ENCODE measurements at regions not wholly inside any gene's neighbourhood (a gene's known extent, or its start where the extent isn't known, plus 50 kb on each side); places are given as distances from the start of the nearest gene placed in this dataset.
A peak's percentile ranks its signal among the peaks of the same experiment; 100 is the strongest.

DNA sequence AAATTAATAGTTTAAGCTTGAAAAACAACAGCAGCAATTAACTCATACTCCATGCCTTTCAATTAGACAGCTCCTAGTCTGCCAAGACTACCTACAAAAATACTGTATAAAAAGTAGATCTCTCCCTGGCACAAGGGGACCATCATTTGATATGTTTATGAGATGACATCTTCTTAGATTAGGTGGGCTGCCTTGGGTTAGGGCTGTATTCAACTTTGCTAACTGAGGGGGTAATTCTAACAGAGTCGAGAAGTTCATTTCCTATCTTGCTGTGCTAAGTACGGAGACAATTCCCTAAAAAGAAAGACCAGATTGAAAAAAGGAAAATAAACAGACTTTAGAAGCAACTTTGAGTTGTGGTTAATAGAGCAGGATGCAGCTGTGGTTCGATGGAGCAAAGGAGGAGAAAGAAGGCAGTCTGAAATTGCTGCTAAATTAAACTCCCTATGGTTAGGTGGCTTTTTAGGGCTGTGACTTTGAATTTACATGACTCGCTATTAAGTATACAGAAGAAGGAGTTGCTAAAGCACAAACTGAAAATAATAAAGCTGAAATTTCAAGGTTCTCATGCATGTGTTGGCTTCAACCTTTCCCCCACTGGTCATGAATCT is 75.4 kb downstream of the CDC7 start:
- DNase-seq (ENCODE audit: low spot score), result no peak

DNA sequence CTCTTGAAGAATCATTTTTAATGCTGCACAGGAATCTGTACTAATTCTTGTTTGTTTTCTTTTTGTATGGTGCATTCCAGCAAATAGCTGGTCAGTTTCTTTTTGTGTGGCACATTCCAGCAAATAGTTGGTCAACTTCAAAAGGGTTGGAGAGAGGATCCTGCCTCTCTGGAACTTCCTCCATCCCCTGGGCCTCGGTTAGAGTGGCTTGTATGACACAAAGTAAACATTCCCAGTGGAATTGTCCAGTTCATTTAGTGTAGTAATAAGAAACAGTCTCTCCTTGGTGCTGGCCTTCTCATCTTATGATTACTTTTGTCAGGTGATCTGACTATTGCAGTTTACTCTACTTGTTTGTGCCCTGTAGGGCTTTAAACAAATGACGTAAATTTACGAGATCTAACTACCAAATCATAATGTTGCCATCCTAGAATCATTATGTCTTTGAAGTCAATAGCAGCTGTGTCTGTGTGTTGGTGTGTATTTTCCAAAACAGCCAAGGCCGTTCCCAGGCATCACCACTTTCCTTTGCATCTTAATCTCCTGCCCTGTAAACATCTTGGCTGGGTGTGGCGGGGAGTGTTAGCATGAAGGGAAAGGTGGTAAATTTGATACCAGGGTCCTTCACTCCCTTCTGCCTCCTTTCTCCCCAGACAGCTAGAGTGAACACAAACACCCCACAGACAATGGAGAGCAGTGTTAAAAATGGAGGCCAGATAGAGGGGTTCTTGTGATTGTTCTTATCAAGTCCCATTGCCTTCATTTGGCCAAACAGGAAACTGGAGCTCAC is 77.9 kb downstream of the CDC7 start:
- peak; percentile 32 for DNase-seq (ENCODE audit: low spot score)

DNA sequence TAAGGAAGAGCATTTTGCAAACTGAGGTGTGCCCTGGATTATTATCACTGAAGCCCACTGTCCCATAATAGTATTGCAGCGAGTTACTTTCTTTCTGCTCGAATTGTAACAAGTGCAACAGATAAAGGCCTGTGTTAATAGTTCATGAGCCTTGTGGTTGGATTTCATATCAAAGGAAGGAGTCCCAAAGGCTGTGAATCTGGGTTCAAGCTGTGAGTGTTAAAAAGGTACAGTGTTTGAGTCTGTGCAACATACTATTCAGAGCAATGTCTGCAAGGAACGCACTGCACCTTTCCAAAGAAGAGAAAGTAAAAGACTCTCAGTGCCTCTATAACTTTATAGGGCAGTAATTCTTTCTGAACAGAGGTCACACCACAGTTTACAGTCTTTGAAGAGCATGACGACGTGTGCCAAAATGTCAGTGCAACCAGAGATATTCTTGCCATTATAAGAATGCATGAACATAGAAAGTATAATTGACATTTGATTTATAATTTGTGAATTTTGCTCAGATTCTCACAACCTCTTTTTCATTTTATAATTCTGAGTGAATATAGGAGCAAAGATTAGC is 79.1 kb downstream of the CDC7 start:
- no peak for DNase-seq (ENCODE audit: low spot score)

DNA sequence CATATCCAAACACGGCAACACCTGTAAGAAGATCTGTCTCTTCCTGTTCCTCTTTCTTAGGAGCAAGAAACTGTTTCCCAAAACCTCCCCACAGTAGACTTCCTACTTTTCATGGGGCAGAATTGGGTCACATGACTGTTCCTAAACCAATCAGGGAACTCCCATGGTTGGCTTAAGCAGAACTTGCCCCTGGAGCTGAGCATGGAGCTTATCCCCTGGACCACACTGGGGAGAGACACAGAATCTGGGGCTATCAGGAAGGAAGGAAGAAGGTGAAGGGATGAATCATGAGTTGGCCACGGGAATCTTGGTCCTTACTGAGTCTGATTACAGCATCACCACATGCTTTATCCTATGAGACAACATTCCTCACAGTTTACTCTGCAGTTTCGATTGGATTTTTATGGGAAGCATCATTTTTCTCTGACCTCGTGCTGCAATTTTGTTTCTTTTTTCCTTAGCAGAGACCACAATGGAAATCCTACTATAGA is 81.8 kb downstream of the CDC7 start:
- no peak for DNase-seq (ENCODE audit: low spot score)

DNA sequence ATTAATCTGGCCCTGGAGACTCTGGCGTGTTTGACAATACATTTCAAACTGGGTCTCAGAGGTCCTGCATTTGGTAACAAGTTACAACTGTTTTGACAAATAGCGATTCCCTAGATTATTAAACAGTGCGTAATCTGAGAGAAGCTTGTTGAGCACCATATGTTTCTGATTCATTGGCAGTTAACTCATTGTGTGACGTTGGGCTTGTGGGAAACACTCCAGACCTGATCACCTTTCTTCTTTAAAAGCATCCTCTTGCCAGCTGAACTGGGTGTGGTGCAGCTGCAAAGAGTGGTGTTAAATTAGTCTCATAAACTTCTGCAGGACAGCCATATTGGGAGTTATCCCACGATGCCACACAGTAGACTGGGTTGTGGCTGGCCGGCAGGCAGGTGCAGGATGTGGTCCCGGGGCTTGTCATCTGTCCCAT is 82.7 kb downstream of the CDC7 start:
- DNase-seq (ENCODE audit: low spot score), result no peak

DNA sequence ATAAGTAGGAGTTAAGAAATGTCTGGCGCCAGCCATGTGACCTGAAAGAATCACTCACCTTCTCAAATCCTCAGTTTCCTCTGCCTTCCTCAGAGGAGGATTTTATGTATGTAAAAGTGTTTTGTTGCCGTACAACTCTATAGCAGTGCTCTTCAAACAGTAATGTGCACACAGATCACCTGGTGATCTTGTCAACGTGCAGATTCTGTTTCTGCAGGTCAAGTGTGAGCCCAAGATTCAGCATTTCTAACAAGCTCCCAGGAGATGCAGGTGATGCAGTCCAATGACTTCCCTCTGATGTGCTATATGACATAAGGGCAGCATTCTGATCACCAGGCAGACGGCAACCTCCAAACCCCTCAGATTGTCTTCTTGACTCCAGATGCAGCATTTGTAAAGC is 83.7 kb downstream of the CDC7 start:
- DNase-seq (ENCODE audit: low spot score), result no peak

DNA sequence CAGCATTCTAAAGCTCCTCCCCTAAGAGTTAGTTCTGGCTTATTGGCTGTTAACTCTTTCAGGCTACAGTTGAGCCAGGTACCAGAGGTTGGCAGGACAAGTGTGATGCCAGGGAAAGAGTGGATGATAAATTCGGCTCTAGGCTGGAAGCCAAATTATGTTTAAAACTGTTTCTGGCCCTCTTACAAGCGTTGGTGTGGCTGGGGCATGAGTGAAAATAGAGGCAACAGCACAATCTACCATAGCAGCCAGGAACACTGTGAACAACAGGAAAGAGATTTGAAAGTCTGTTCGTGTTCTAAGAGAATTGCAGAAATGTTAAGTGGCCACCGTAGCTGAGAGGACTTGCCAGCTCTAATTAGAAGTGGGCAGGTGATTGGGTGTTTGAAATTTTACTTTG is 84.2 kb downstream of the CDC7 start:
- no peak for DNase-seq (ENCODE audit: low spot score)

DNA sequence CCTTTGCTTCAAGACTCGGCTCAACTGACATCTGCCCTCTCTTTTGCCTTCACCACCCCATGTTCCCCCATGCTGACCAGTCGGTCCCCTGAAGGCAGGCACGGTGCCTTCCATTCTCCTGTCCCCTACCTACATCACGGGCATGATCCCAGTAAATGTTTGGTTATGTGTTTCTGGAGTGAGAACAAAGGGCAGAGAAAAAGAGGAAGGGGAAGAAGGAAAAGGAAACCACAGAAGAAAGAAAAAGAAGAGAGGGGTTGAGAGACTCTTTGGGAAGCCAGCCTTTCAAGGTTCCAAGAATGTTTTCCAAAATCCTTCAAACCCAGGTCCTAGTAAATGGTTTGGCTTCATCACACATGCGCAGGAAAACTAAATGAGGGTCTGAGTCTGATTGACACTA is 84.9 kb downstream of the CDC7 start:
- no peak for DNase-seq (ENCODE audit: low spot score)

DNA sequence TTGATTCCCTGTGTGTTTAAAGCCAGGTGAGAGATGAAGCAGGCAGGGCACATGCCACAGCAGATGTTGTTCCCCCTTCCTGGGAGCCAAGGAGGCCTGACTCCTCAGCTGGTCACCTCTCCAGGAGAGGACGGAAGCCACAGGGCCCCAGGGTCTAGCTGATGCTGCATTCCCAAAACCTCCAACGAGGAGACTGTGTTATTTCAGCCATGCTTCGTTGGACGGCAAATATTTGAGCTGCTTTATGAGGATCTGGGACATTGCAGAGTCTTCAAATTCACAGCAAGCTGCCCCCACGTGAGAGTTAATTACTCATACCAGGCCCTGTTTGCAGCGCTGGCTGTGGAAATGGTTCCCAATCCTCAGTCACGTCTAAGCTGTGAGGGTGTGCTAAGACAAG is 85.3 kb downstream of the CDC7 start:
- DNase-seq (ENCODE audit: low spot score), result no peak

DNA sequence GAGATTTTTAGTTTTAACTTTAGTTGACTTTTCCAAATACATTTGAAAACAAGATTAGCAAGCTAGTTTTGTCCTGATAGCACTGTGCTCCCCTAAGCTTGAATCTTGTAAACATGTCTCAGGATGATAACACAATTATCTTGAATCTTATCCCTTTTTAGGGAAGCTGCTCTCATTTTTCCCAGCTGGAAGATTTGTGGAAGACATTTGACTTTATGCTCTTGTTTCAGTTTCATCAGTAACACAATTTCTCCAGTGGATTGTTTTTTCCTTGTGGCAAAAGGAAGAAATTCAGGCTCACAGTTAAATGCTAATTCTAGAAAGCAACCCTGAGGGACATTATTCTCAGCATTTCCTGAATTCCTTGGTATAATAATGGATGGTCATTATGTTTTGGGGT is 88.8 kb downstream of the CDC7 start:
- no peak for DNase-seq (ENCODE audit: low spot score)

DNA sequence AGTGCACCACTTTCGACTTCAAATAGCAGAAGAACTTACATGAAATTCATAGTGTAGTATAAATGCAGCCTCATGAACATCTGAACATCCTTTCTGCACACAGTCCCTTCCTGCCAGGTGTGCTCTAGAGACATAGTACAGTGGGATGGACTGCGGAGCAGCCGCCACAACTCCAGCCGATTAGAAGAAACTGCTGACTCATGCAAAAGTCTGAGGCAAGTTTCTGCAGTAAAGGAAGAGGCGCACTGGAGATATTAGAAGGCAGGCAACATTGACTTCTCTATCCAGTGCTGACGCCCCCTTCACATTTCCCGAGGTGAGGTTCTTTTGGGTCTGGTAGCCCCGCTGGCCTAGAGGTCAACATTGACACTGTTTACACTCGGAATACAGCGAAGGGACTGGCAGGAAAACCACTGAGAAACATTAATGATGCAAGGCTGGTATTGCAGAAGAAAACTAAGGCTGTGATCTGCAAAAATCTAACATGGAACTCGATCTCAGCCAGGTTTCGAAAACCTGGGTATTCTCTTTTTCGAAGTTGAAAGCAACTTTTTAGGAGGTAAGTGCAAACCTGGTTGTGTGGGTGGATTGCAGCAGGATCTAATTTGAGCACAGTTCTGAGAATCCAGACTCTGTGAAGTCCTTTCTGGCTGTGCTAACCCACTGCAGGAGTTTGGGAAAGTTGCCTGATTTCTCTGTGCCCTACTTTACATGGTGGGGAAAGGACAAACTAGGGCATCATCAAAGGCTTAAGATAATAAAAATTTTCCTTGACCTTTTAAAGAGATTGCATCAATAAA is 90.7 kb downstream of the CDC7 start:
- no peak for DNase-seq (ENCODE audit: low spot score)

DNA sequence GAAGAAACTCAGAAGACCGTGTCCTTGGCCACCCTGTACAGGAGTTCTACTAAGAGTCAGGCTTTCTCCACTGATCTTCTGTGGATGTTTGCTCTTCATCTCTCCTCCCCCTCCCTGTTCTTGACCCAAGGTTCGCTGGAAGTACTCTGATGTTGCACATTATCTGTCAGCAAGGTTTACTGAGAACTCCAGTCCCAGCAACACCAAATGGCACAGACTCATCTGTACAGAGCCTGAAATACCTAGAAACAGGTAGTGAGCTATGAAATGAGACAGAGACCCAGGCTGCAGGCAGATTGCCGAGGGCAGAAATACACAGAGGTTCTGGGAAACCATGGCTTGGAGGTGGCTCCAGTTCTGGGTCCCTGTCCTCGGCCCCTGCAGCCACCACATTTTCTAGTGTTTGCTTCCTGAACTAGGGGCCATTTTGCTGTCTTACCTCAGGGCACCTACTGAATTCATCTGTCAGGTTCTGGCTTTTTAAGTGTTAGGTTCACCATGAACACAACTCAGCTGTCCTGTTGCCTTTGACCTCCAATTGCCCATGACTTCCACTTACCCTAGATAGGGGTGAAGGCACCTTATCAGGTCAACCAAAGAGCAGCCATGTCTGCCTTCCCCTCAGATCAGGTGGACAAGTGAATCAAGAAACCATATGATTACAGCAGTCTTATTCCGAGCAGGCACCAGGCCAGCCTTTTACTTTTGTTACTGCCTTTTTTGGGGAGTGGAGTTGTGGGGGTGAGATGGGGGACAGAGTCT is 92.2 kb downstream of the CDC7 start:
- no peak for DNase-seq (ENCODE audit: low spot score)

DNA sequence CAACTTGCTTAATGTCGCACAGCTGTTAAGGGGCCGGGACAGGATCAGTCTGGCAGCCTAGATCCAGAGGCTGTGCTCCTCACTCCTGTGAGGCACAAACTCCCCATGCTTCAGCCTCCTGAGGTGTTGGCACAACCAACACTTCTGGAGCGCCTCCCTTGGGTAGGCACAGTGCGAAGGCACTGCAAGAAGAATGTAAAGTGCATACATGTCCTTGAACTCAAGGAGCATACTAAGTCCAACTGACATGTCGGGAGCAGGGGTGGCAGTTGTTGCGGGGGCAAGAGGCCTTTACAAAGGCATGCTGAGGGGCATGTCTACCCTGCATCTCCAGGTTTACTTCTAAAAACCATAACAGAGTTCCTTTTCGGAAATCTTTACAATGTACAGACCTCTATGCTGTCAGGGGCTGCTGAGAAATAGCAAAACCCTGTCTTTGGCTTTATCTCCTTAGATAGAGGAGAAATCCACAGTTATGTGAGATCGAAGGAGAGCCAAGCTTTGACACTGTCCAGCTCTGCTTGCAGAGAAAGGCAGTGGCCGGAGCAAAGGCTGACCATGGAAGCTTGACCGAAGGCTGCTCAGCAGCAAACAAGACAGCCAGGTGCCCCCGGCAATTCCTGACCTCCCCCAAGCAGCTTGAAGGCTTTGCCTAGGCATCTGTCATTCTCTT is 93.9 kb downstream of the CDC7 start:
- DNase-seq (ENCODE audit: low spot score), result no peak

DNA sequence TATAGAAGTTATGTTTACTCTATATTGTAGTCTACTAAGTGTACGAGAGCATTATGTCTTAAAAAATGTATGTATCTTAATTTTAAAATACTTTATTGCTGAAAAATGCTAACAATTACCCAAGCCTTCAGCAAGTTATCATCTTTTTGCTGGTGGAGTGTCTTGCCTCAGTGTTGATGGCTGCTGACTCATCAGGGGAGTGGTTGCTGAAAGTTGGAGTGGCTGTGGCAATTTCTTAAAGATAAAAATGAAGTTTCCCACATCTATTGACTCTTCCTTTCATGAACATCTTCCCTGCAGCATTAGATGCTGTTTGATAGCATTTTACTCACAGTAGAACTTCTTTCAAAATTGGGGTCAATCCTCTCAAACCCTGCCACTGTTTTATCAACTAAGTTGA is 95.8 kb downstream of the CDC7 start:
- no peak for DNase-seq (ENCODE audit: low spot score)

DNA sequence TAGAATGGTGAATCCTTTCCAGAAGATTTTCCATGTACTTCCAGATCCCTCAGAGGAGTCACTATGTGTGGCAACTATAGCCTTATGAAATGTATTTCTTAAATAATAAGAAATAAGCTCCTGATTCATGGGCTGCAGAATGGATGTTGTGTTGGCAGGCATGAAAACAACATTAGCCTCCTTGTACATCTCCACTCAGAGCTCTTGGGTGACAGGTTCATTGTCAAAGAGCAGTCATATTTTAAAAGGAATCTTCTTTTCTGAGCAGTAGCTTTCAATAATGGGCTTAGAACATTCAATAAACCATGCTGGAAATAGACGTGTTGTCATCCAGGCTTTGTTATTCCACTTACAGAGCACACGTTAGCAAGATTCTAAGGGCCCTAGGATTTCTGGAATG is 96.6 kb downstream of the CDC7 start:
- no peak for DNase-seq (ENCODE audit: low spot score)

DNA sequence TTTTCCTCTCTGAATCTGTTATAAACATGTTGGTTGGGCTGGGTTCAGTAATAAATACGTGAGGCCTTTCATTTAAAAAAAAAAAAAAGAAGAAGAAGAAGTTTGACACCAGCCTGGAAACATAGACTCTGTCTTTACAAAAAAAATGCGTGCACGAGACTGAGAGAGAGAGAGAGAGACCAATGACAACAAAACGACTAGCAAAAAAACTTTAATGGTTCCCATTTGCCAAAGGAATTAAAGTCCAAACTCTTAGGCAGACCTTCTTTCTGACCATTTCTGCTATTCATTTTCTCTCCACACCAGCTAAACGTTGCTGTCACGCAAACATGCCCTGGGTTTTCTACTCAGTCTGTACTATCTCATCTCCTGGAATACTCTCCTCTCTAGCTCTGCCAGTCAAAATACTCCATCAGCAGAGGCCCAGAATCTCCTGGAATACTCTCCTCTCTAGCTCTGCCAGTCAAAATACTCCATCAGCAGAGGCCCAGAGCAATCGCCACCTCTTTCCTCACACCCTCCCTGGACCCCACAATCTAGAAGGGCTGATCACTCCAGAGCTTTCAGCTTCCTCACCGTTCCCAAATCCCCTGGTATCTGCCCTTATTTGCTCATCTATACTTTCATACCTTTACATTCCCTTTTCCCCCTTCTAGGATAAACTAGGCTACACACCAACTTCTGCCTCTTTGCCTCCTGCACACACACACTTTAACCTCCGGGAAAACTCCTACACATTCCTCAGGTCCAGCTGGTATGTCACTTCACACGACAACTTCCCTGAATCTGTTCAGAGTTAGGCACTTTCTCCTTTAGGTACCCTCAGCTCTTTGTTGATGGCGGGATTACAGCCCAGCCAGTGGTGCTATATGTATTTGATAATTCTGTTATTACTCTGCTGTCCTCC is 100.0 kb downstream of the CDC7 start:
- DNase-seq (ENCODE audit: low spot score), result no peak

DNA sequence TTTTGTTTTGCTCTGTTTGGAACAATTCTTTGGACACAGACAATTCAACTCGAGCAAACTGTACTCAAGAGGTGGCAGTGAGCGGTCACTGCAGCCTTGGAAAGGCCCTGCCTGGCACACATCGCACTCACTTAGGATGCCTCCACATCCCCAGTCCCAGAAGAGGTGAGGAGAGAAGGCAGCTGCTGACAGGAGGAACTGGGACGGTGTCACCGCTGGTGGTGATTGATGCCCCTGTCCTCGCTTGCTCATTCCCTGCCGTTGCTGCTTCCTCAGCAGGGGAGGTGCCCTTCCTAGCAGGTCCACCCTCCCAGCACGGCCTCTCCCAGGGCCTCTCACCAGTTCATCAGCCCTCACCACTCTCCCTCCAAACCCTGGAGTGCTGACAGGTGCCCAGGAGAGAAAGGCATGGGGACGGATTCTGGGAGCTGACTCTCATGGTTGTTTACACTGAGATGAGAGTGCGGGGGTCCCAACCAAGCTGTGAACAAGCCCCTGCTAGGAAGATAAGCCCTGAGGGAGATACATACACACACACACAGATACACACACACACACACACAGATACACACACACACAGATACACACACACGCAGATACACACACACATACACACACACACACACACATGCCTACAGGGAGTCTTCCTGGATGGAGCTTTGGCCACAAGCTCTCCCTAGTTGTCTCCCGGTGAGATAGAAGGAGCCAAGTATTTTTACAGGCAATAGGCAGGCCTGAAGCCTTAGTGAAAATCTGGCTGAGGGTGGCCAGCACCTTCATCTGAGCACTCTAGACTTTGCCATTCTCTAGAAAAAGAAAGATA is 101.1 kb downstream of the CDC7 start:
- no peak for DNase-seq (ENCODE audit: low spot score)

DNA sequence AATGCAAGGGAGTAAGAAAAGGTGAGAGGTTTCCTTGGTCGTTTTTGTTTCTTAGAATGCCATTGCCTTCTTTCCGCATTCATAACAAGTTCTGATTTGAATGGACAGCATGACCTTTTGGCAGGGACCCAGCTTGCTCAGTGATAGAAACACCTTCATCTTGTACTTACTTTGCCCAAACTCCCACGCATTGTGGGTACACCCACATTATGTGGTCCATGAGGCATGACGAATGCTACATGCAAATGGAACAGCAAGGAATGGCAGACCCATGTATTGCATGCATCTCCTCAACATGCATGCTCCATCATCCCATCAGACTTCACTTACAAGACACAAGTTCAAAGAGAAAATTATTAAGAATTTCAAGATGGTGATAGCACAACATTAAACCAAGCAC is 102.8 kb downstream of the CDC7 start:
- DNase-seq (ENCODE audit: low spot score), result no peak

DNA sequence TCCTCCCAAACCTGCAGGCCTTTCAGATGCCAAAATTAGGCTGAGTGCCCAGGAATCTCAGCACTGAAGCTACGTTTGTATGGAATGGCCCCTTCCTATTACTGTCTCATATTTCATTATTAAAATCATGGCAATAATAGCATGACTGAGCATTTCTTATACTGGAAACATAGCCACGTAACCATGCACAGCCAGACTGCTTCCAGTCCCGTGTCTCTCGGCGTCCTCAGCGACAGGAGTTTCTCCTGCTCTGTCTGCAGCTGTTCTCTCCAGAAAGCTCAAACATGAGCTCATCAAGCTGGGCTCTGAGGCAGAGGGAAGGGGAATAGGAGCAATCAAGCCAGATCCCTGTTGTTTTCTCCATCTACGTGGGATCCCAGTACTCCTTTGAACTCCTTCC is 104.0 kb downstream of the CDC7 start:
- DNase-seq (ENCODE audit: low spot score), result no peak
